ENCODE measurements at regions not wholly inside any gene's neighbourhood (a gene's known extent, or its start where the extent isn't known, plus 50 kb on each side); places are given as distances from the start of the nearest gene placed in this dataset.

DNA sequence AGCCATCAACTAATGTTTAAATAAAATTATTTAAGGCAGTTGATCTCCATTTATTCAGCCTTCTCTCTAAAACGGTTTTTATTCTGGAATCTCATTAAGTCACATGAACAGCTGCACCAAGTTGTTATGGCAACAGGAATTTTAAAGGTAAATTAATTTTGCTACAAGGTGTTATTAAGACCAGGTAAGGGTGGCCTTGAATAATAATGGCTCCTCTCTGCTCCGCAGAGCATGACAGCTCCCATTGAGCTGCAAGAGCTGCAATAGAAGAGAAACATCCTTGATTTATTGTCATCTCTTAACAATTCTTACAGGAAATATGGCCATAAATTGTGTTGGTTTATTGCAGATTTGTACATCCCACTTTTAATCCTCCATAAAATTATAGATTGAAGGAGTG is 165.8 kb downstream of the KLF6 start:
- TF ChIP-seq RXRA (IDR thresholded peaks at IDR 0.05; ENCODE audit: borderline replicate concordance, low read depth): no peak
- TF ChIP-seq EP300 (IDR thresholded peaks at IDR 0.05; ENCODE audit: borderline replicate concordance in 1 of 2, low read depth in 1 of 2, low read length in 1 of 2): no peak
- TF ChIP-seq, protein P1, sequence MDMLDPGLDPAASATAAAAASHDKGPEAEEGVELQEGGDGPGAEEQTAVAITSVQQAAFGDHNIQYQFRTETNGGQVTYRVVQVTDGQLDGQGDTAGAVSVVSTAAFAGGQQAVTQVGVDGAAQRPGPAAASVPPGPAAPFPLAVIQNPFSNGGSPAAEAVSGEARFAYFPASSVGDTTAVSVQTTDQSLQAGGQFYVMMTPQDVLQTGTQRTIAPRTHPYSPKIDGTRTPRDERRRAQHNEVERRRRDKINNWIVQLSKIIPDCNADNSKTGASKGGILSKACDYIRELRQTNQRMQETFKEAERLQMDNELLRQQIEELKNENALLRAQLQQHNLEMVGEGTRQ (IDR thresholded peaks at IDR 0.05; ENCODE audit: borderline replicate concordance, low read depth, low read length): no peak
- TF ChIP-seq, protein P2, sequence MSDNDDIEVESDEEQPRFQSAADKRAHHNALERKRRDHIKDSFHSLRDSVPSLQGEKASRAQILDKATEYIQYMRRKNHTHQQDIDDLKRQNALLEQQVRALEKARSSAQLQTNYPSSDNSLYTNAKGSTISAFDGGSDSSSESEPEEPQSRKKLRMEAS (IDR thresholded peaks at IDR 0.05; ENCODE audit: low read depth): no peak
- TF ChIP-seq YY1 (IDR thresholded peaks at IDR 0.05; ENCODE audit: low read depth): no peak
- TF ChIP-seq, protein P3, sequence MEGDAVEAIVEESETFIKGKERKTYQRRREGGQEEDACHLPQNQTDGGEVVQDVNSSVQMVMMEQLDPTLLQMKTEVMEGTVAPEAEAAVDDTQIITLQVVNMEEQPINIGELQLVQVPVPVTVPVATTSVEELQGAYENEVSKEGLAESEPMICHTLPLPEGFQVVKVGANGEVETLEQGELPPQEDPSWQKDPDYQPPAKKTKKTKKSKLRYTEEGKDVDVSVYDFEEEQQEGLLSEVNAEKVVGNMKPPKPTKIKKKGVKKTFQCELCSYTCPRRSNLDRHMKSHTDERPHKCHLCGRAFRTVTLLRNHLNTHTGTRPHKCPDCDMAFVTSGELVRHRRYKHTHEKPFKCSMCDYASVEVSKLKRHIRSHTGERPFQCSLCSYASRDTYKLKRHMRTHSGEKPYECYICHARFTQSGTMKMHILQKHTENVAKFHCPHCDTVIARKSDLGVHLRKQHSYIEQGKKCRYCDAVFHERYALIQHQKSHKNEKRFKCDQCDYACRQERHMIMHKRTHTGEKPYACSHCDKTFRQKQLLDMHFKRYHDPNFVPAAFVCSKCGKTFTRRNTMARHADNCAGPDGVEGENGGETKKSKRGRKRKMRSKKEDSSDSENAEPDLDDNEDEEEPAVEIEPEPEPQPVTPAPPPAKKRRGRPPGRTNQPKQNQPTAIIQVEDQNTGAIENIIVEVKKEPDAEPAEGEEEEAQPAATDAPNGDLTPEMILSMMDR (IDR thresholded peaks at IDR 0.05): no peak
- TF ChIP-seq POLR2AphosphoS5 (IDR thresholded peaks at IDR 0.05; ENCODE audit: low read depth, low read length): no peak
- TF ChIP-seq CHD2 (IDR thresholded peaks at IDR 0.05; ENCODE audit: low read length, partially characterized antibody): no peak
- TF ChIP-seq GABPA (IDR thresholded peaks at IDR 0.05; ENCODE audit: low read depth): no peak
- TF ChIP-seq RFX5 (IDR thresholded peaks at IDR 0.05; ENCODE audit: low read length): no peak
- TF ChIP-seq TAF1 (IDR thresholded peaks at IDR 0.05; ENCODE audit: borderline replicate concordance, low read depth, low read length): no peak
- TF ChIP-seq EZH2phosphoT487 (IDR thresholded peaks at IDR 0.05; ENCODE audit: borderline replicate concordance, low read depth): no peak

Measured in SK-N-SH (cell line).